ENCODE measurements at regions not wholly inside any gene's neighbourhood (a gene's known extent, or its start where the extent isn't known, plus 50 kb on each side); places are given as distances from the start of the nearest gene placed in this dataset.

- peak overlapping the region; percentile 77 for H3K27ac ChIP-seq (ENCODE audit: poor library complexity, severe bottlenecking)
- peaks cover 66% of the 10 kb centered on the region for H3K4me1 ChIP-seq (ENCODE audit: insufficient read depth, poor library complexity, severe bottlenecking)
- H3K9me3 ChIP-seq (ENCODE audit: severe bottlenecking): no peaks in the 10 kb centered on the region
- ATAC-seq (ENCODE audit: low read depth) (no peak), DNase-seq (ENCODE audit: low spot score) (no peak)
- H3K36me3 ChIP-seq (ENCODE audit: low read depth): no peaks in the 10 kb centered on the region
- H3K27me3 ChIP-seq (ENCODE audit: insufficient read depth, poor library complexity, severe bottlenecking): no peaks in the 10 kb centered on the region
- TF ChIP-seq CTCF (IDR thresholded peaks at IDR 0.05; ENCODE audit: poor library complexity, severe bottlenecking): no peak
- no peak overlapping the region for H3K4me3 ChIP-seq (ENCODE audit: severe bottlenecking)
These were observed 262.3 kb upstream of the HES1 start for GRCh38 chr3:193873426-193874201.

DNA sequence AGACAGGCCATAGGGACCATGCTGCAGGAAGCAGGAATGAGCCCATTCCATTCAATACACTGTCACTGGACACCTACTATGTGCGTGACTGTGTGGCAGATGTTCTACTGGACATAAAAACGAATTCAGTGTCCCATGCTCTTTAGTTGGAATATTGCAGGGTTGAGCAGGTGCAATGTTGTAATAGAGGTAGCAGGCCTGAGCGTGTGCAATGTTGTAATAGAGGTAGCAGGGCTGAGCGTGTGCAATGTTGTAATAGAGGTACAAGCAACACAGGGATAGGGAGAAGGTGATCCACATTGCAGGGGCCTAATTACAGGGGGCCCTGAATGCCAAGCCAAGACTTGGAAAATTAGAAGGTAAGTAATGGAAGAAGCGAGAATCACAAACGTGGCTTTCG is 261.4 kb upstream of the HES1 start:
- no peak for DNase-seq (ENCODE audit: low spot score)
- Histone ChIP-seq H3K4me3 (ENCODE audit: severe bottlenecking) (no peak overlapping the region), H3K4me1 (ENCODE audit: insufficient read depth, poor library complexity, severe bottlenecking) (peaks cover 57% of the 10 kb centered on the region), H3K27ac (ENCODE audit: poor library complexity, severe bottlenecking) (no peak overlapping the region), H3K27me3 (ENCODE audit: insufficient read depth, poor library complexity, severe bottlenecking) (no peaks in the 10 kb centered on the region), H3K9me3 (ENCODE audit: severe bottlenecking) (no peaks in the 10 kb centered on the region), H3K36me3 (ENCODE audit: low read depth) (no peaks in the 10 kb centered on the region)
- TF ChIP-seq CTCF (IDR thresholded peaks at IDR 0.05; ENCODE audit: poor library complexity, severe bottlenecking): no peak
- no peak for ATAC-seq (ENCODE audit: low read depth)

- Histone ChIP-seq H3K9me3 (ENCODE audit: severe bottlenecking) (no peaks in the 10 kb centered on the region), H3K4me3 (ENCODE audit: severe bottlenecking) (no peak overlapping the region), H3K27me3 (ENCODE audit: insufficient read depth, poor library complexity, severe bottlenecking) (no peaks in the 10 kb centered on the region), H3K27ac (ENCODE audit: poor library complexity, severe bottlenecking) (no peak overlapping the region), H3K4me1 (ENCODE audit: insufficient read depth, poor library complexity, severe bottlenecking) (peaks cover 52% of the 10 kb centered on the region), H3K36me3 (ENCODE audit: low read depth) (no peaks in the 10 kb centered on the region)
- TF ChIP-seq CTCF (IDR thresholded peaks at IDR 0.05; ENCODE audit: poor library complexity, severe bottlenecking): no peak
- DNase-seq (ENCODE audit: low spot score) (no peak), ATAC-seq (ENCODE audit: low read depth) (no peak)
These were observed 260.9 kb upstream of the HES1 start for GRCh38 chr3:193874997-193875593.

DNA sequence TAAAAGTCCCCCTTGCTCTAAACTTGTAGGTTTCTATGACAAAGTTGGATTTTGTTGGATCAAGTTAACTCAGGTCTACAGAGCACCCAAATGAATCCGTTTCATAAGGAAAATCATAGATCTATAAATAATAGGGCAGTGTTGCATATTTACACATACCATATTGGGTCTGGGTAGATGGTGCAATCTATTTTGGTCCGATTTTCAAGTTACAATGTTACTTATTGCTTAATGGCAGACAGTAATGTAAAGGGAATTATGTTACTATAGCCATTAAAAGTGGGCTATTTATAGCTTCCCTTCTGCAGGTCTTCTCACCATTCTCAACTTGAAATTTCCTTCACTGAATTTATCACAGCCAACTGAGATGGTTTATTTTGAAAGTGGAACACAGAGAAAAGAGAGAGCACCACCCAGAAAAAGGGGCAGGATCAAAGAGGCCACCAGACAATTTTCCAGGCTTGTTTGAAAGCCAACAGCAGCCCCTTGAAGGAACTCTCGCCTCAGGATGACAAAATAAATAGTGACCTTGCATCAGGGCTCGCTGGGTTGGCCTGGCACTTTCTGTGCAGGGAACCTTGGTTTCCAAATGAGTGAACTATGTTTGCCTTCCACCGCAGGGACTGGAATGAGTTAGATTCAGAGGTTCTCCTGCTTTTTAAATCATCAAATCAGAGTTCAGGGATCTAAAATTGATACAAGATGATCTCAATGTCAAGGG is 260.2 kb upstream of the HES1 start:
- Histone ChIP-seq H3K27me3 (ENCODE audit: insufficient read depth, poor library complexity, severe bottlenecking) (no peaks in the 10 kb centered on the region), H3K4me3 (ENCODE audit: severe bottlenecking) (no peak overlapping the region), H3K9me3 (ENCODE audit: severe bottlenecking) (no peaks in the 10 kb centered on the region), H3K4me1 (ENCODE audit: insufficient read depth, poor library complexity, severe bottlenecking) (peaks cover 46% of the 10 kb centered on the region), H3K36me3 (ENCODE audit: low read depth) (no peaks in the 10 kb centered on the region), H3K27ac (ENCODE audit: poor library complexity, severe bottlenecking) (no peak overlapping the region)
- no peak for TF ChIP-seq CTCF (IDR thresholded peaks at IDR 0.05; ENCODE audit: poor library complexity, severe bottlenecking)
- DNase-seq (ENCODE audit: low spot score) (no peak), ATAC-seq (ENCODE audit: low read depth) (no peak)

Data from RWPE2 (cell line).